HEK293 (cell line): ENCODE measurements at regions not wholly inside any gene's neighbourhood (a gene's known extent, or its start where the extent isn't known, plus 50 kb on each side); places are given as distances from the start of the nearest gene placed in this dataset.

Experiments used
- CTCF ChIA-PET: fragments of 350-600 bp; formaldehyde crosslinking; extraction: SDS; loops from one replicate; lab custom pipeline; 2021; ENCODE audit warnings: antibody characterized with exemption; lab: Yijun Ruan, JAX
- POLR2A ChIA-PET: fragments of 300-600 bp; formaldehyde crosslinking; extraction: SDS; loops from one replicate; lab custom pipeline; 2020; ENCODE audit warnings: antibody characterized with exemption, inconsistent platforms; lab: Yijun Ruan, JAX
- H3K27ac ChIP-seq: fragments of 200-500 bp; sonication (Bioruptor generic); 2 replicates; pipeline ENCODE4 v1.5.1; 2014; ENCODE audit warnings: low read depth, low read length, control low read depth, inconsistent platforms; ENCODE audit errors: extremely low read depth
- H3K36me3 ChIP-seq, 2 experiments: fragments of 200-500 bp in 1 of 2; sonication (Bioruptor generic) in 1 of 2; 1 replicate in 1 of 2; 2 replicates in 1 of 2; pipeline ENCODE4 v1.5.1; 2014 to 2017; ENCODE audit warnings: inconsistent platforms in 2 of 2, low read length in 2 of 2; ENCODE audit not compliant: control insufficient read depth in 2 of 2, insufficient read depth in 1 of 2
- H3K4me1 ChIP-seq: fragments of 200-500 bp; sonication (Bioruptor generic); 2 replicates; pipeline ENCODE4 v1.5.1; 2014; ENCODE audit warnings: mild to moderate bottlenecking, low read length, inconsistent platforms; ENCODE audit not compliant: control insufficient read depth, insufficient read depth
- H3K4me3 ChIP-seq: 2 replicates; pipeline ENCODE4 v1.5.1; 2011; ENCODE audit warnings: low read depth, mild to moderate bottlenecking, control low read depth, low read length, moderate library complexity
- H3K9me3 ChIP-seq: fragments of 200-500 bp; sonication (Bioruptor generic); 2 replicates; pipeline ENCODE4 v1.5.1; 2014; ENCODE audit warnings: low read depth, low read length, inconsistent platforms; ENCODE audit not compliant: control insufficient read depth, insufficient read depth
- ATF2 ChIP-seq: fragments of 450-650 bp; formaldehyde crosslinking; IDR thresholded peaks from 2 replicates; pipeline ENCODE4 v1.5.1; 2016; ENCODE audit warnings: missing biosample characterization, missing genetic modification characterization, low read depth
- HOXA7 ChIP-seq: sonication (generic); formaldehyde crosslinking; IDR thresholded peaks from 2 replicates; pipeline ENCODE4 v1.8.1; 2022; ENCODE audit warnings: missing genetic modification reagents, borderline replicate concordance
- KLF1 ChIP-seq: fragments of 450-650 bp; formaldehyde crosslinking; IDR thresholded peaks from 2 replicates; pipeline ENCODE4 v1.5.1; 2016; ENCODE audit warnings: missing biosample characterization, missing genetic modification characterization
- KLF9 ChIP-seq: fragments of 450-650 bp; formaldehyde crosslinking; IDR thresholded peaks from 2 replicates; pipeline ENCODE4 v1.5.1; 2016; ENCODE audit warnings: missing biosample characterization, missing genetic modification characterization, low read depth
- REST ChIP-seq: fragments of 450-650 bp; formaldehyde crosslinking; IDR thresholded peaks from 2 replicates; pipeline ENCODE4 v1.5.1; 2016; ENCODE audit warnings: missing biosample characterization, missing genetic modification characterization
- TCF7L2 ChIP-seq: IDR thresholded peaks from 2 replicates; pipeline ENCODE4 v1.6.1; 2011; ENCODE audit warnings: low read depth, mild to moderate bottlenecking, inconsistent platforms, low read length, moderate library complexity, borderline replicate concordance
- ZBTB8A ChIP-seq: fragments of 450-650 bp; formaldehyde crosslinking; IDR thresholded peaks from 2 replicates; pipeline ENCODE4 v1.5.1; 2016; ENCODE audit warnings: missing biosample characterization, missing genetic modification characterization
- ZNF155 ChIP-seq: fragments of 450-650 bp; formaldehyde crosslinking; IDR thresholded peaks from 2 replicates; pipeline ENCODE4 v1.5.1; 2016; ENCODE audit warnings: missing biosample characterization, missing genetic modification characterization
- ZNF18 ChIP-seq: fragments of 450-650 bp; formaldehyde crosslinking; IDR thresholded peaks from 2 replicates; pipeline ENCODE4 v1.5.1; 2016; ENCODE audit warnings: missing biosample characterization, missing genetic modification characterization
- ZNF223 ChIP-seq: fragments of 450-650 bp; formaldehyde crosslinking; IDR thresholded peaks from 2 replicates; pipeline ENCODE4 v1.5.1; 2016; ENCODE audit warnings: missing biosample characterization, missing genetic modification characterization
- ZNF26 ChIP-seq: fragments of 450-650 bp; formaldehyde crosslinking; IDR thresholded peaks from 2 replicates; pipeline ENCODE4 v1.5.1; 2016; ENCODE audit warnings: missing biosample characterization, missing genetic modification characterization
- ZNF302 ChIP-seq: fragments of 450-650 bp; formaldehyde crosslinking; IDR thresholded peaks from 2 replicates; pipeline ENCODE4 v1.5.1; 2016; ENCODE audit warnings: missing biosample characterization, missing genetic modification characterization, low read depth
- ZNF335 ChIP-seq: fragments of 450-650 bp; formaldehyde crosslinking; conservative IDR thresholded peaks from 2 replicates; pipeline ENCODE4 v1.5.1; 2016; ENCODE audit warnings: missing biosample characterization, missing genetic modification characterization
- ZNF433 ChIP-seq: fragments of 450-650 bp; formaldehyde crosslinking; IDR thresholded peaks from 2 replicates; pipeline ENCODE4 v1.5.1; 2016; ENCODE audit warnings: missing biosample characterization, missing genetic modification characterization, low read depth
- ZNF544 ChIP-seq: fragments of 450-650 bp; formaldehyde crosslinking; IDR thresholded peaks from 2 replicates; pipeline ENCODE4 v1.5.0; 2017; ENCODE audit warnings: missing biosample characterization, missing genetic modification characterization
- ZNF600 ChIP-seq: fragments of 450-650 bp; formaldehyde crosslinking; IDR thresholded peaks from 2 replicates; pipeline ENCODE4 v1.5.1; 2016; ENCODE audit warnings: missing biosample characterization, missing genetic modification characterization
- ZNF664 ChIP-seq: fragments of 450-650 bp; formaldehyde crosslinking; IDR thresholded peaks from 2 replicates; pipeline ENCODE4 v1.5.1; 2016; ENCODE audit warnings: missing biosample characterization, missing genetic modification characterization
- ZNF707 ChIP-seq: fragments of 450-650 bp; formaldehyde crosslinking; IDR thresholded peaks from 2 replicates; pipeline ENCODE4 v1.5.1; 2016; ENCODE audit warnings: missing biosample characterization, missing genetic modification characterization
- ZNF830 ChIP-seq: fragments of 450-650 bp; IDR thresholded peaks from 2 replicates; pipeline ENCODE4 v1.5.0; 2018; ENCODE audit warnings: missing biosample characterization, missing genetic modification characterization, low read depth, mild to moderate bottlenecking, moderate library complexity
- TF ChIP-seq, protein P1 (sequence below): fragments of 450-650 bp; formaldehyde crosslinking; IDR thresholded peaks from 2 replicates; pipeline ENCODE4 v1.5.1; 2016; ENCODE audit warnings: missing biosample characterization, missing genetic modification characterization
- TF ChIP-seq, protein P2 (sequence below): fragments of 450-650 bp; formaldehyde crosslinking; IDR thresholded peaks from 2 replicates; pipeline ENCODE4 v1.5.1; 2016; ENCODE audit warnings: missing biosample characterization, missing genetic modification characterization

DNA sequence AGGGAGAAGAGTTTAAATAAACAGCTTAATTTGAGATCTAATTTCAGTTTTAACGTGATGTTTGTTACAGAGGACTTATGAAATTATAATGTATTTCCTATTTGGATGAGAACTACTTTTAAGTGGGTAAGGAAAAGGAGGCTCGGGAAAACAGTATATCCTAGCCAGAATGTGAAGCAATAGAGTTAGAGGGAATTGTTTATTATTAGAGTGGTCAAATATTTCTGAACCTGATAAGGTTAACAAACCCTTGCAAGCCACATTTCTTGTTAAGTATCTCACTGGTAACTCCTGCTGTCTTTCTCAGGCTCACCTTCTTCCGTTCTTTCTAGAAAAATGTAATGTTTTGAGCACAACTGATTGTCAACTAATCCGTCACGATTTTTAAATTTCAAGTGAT lies 335.1 kb upstream of the MBL2 start (continued):
- TF ChIP-seq REST (tag by site-specific recombination) (no peak), ZNF707 (no peak), ZNF830 (tag by site-specific recombination) (no peak), ZNF433 (no peak), HOXA7 (no peak), ZNF544 (tag by site-specific recombination) (no peak)
- TF ChIP-seq, protein P1, sequence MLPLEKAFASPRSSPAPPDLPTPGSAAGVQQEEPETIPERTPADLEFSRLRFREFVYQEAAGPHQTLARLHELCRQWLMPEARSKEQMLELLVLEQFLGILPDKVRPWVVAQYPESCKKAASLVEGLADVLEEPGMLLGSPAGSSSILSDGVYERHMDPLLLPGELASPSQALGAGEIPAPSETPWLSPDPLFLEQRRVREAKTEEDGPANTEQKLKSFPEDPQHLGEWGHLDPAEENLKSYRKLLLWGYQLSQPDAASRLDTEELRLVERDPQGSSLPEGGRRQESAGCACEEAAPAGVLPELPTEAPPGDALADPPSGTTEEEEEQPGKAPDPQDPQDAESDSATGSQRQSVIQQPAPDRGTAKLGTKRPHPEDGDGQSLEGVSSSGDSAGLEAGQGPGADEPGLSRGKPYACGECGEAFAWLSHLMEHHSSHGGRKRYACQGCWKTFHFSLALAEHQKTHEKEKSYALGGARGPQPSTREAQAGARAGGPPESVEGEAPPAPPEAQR, result no peak

DNA sequence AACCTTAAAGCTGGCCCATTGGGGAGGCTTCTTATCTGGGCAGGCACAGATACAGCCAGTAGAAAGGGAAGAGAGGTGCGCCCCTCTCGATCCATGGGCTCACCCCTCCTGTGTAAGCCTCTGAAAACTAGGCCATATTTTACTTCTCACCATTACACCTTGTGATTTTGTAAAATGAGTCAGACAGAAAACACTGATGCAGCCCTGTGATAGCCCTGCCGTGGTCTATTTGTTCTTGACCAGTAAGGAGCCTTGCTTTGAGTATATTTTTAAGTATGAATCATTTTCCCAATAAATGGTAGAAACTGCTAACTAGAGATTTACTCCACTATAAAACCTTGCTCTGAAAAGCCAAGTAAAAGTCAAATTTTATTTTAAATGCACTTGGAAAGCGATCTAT lies 329.8 kb upstream of the MBL2 start:
- TF ChIP-seq ZNF600 (tag by site-specific recombination) (no peak), KLF9 (tag by site-specific recombination) (no peak), ZNF335 (no peak), ZNF26 (tag by site-specific recombination) (no peak), KLF1 (tag by site-specific recombination) (no peak)
- Histone ChIP-seq H3K9me3 (no peaks in the 10 kb centered on the region), H3K4me1 (no peaks in the 10 kb centered on the region), H3K4me3 (no peak overlapping the region), H3K27ac (no peak overlapping the region), H3K36me3 (no peaks in the 10 kb centered on the region)
- CTCF ChIA-PET, result no interaction called here
- POLR2A ChIA-PET, result no interaction called here

DNA sequence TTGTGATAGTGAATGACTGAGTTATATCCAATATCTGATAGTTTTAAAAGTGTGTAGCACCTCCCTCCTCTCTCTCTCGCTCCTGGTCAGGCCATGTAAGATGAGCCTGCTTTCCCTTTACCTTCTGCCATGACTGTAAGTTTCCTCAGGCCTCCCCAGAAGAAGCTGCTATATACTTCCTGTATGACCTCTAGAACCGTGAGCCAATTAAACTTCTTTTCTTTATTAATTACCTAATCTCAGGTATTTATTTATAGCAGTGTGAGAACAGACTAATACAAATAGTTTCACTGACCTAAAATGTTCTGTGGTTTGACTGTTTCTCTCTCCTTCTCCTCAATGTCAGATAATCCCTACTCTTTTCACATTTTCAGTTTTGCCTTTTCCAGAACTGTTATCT lies 321.3 kb upstream of the MBL2 start:
- H3K4me3 ChIP-seq, result no peak overlapping the region
- ChIA-PET CTCF (interaction anchor here (0.7 kb wide), 1 partner anchor 276 kb away, joined by 3 read pairs; no protein-coding TSS in a partner anchor), POLR2A (no interaction called here)
- H3K36me3 ChIP-seq, result no peaks in the 10 kb centered on the region
- H3K9me3 ChIP-seq, result no peaks in the 10 kb centered on the region
- H3K27ac ChIP-seq, result no peak overlapping the region
- no peaks in the 10 kb centered on the region for H3K4me1 ChIP-seq
- TF ChIP-seq, protein P2, sequence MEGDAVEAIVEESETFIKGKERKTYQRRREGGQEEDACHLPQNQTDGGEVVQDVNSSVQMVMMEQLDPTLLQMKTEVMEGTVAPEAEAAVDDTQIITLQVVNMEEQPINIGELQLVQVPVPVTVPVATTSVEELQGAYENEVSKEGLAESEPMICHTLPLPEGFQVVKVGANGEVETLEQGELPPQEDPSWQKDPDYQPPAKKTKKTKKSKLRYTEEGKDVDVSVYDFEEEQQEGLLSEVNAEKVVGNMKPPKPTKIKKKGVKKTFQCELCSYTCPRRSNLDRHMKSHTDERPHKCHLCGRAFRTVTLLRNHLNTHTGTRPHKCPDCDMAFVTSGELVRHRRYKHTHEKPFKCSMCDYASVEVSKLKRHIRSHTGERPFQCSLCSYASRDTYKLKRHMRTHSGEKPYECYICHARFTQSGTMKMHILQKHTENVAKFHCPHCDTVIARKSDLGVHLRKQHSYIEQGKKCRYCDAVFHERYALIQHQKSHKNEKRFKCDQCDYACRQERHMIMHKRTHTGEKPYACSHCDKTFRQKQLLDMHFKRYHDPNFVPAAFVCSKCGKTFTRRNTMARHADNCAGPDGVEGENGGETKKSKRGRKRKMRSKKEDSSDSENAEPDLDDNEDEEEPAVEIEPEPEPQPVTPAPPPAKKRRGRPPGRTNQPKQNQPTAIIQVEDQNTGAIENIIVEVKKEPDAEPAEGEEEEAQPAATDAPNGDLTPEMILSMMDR (tag by site-specific recombination), result no peak
- TF ChIP-seq ZBTB8A (tag by site-specific recombination) (no peak), ZNF155 (tag by site-specific recombination) (no peak), ZNF302 (tag by site-specific recombination) (no peak), HOXA7 (no peak), ATF2 (tag by site-specific recombination) (no peak), ZNF223 (tag by site-specific recombination) (no peak), ZNF664 (tag by site-specific recombination) (no peak), ZNF18 (tag by site-specific recombination) (no peak), TCF7L2 (no peak)
